ENCODE measurements at regions not wholly inside any gene's neighbourhood (a gene's known extent, or its start where the extent isn't known, plus 50 kb on each side); places are given as distances from the start of the nearest gene placed in this dataset.

DNA sequence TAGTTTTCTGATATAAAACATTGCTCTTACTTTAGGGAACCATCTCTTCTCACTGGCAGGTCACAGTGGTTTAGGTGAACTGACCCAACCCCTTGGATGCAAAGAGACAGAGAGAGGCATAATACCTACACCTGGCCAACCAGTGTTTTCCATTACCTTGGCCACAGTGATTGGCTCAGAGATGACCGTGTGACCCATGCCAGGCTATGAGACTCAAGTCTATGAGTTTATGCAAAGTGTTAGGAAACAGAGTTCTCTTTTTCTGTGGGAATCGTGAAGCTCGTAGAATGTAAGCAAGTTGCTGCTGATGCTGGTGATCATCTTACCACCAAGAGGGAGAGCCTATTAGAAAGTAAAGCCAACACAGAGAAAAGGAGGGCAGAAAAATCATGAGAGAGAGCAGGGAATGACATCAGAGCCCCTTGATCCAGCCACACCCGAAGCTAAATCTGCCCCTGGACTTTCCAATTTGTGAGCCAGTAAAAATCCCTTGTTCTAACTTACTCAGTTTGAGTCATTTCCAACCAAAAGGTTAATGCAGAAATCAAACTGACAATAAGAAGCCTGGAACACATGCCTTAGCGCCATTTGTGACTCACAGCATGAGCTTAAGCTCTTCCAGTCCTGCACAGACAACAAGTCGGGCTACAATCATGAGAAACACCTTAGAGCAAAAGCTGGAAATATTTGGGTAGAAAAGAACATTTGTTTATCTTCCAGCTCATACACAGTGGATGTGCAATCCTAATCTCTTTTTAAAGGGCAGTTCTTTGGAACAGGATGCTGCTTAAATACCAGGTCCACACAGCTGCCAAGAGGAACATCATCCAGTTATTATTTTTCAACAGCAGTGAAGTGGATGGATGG, 81.3 kb upstream of the KAZN start:
- ChIA-PET CTCF (no interaction called here), POLR2A (no interaction called here)
- Histone ChIP-seq H3K27ac (no peak overlapping the region), H3K4me2 (no peak overlapping the region), H3K4me3 (no peak overlapping the region), H3K9me3 (no peaks in the 10 kb centered on the region), H3K4me1 (no peaks in the 10 kb centered on the region)
- FAIRE-seq = no peak
- DNase-seq (ENCODE audit: low read depth in 1 of 2, low spot score in 1 of 2) = no peak
- 13% methylated on average over 6 of the region's 6 CpGs for WGBS (ENCODE audit: missing lambda C conversion rate)
- TF ChIP-seq, protein P1, sequence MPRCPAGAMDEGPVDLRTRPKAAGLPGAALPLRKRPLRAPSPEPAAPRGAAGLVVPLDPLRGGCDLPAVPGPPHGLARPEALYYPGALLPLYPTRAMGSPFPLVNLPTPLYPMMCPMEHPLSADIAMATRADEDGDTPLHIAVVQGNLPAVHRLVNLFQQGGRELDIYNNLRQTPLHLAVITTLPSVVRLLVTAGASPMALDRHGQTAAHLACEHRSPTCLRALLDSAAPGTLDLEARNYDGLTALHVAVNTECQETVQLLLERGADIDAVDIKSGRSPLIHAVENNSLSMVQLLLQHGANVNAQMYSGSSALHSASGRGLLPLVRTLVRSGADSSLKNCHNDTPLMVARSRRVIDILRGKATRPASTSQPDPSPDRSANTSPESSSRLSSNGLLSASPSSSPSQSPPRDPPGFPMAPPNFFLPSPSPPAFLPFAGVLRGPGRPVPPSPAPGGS (IDR thresholded peaks at IDR 0.05) = no peak
- TF ChIP-seq KDM5A (IDR thresholded peaks at IDR 0.05) = no peak
- TF ChIP-seq, protein P2, sequence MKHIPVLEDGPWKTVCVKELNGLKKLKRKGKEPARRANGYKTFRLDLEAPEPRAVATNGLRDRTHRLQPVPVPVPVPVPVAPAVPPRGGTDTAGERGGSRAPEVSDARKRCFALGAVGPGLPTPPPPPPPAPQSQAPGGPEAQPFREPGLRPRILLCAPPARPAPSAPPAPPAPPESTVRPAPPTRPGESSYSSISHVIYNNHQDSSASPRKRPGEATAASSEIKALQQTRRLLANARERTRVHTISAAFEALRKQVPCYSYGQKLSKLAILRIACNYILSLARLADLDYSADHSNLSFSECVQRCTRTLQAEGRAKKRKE (CRISPR knock-in tag; IDR thresholded peaks at IDR 0.05; ENCODE audit: low read depth) = no peak
- TF ChIP-seq CHD4 (IDR thresholded peaks at IDR 0.05; ENCODE audit: borderline replicate concordance) = no peak
- no peak for TF ChIP-seq MAFK (IDR thresholded peaks at IDR 0.05; ENCODE audit: partially characterized antibody)
- TF ChIP-seq SMC3 (IDR thresholded peaks at IDR 0.05) = no peak
- TF ChIP-seq NR3C1 (IDR thresholded peaks at IDR 0.05) = no peak
- no peak for TF ChIP-seq BHLHE40 (IDR thresholded peaks at IDR 0.05; ENCODE audit: low read depth, low read length)
- no peak for TF ChIP-seq RFX5 (IDR thresholded peaks at IDR 0.05)
- TF ChIP-seq, protein P3, sequence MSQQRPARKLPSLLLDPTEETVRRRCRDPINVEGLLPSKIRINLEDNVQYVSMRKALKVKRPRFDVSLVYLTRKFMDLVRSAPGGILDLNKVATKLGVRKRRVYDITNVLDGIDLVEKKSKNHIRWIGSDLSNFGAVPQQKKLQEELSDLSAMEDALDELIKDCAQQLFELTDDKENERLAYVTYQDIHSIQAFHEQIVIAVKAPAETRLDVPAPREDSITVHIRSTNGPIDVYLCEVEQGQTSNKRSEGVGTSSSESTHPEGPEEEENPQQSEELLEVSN (IDR thresholded peaks at IDR 0.05; ENCODE audit: borderline replicate concordance, low read depth) = no peak
- TF ChIP-seq, protein P4, sequence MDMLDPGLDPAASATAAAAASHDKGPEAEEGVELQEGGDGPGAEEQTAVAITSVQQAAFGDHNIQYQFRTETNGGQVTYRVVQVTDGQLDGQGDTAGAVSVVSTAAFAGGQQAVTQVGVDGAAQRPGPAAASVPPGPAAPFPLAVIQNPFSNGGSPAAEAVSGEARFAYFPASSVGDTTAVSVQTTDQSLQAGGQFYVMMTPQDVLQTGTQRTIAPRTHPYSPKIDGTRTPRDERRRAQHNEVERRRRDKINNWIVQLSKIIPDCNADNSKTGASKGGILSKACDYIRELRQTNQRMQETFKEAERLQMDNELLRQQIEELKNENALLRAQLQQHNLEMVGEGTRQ (IDR thresholded peaks at IDR 0.05) = no peak
- no peak for TF ChIP-seq RARB (CRISPR knock-in tag; IDR thresholded peaks at IDR 0.05)
- no peak for TF ChIP-seq TP53 (CRISPR knock-in tag; IDR thresholded peaks at IDR 0.05)
- no peak for TF ChIP-seq CHD2 (IDR thresholded peaks at IDR 0.05; ENCODE audit: low read length, partially characterized antibody)
- TF ChIP-seq ZNF302 (CRISPR knock-in tag; IDR thresholded peaks at IDR 0.05) = no peak
- no peak for ATAC-seq

DNA sequence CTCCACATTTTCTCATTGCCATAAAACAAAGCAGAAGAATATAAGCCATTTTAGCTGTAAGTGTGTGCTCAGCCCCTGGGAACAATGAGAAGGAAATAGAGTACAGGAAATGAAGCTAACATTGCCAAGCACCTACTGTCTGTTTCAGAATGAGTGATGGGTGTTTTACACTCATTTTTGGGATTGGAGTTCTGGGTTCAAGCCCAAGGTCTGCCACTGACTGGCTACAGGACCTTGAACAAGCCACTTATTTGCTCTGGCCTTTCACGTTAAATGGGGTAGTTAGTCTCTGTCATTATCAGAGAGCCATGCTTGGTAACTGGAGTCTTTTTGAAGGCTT, 80.7 kb upstream of the KAZN start:
- no peaks in the 10 kb centered on the region for H3K4me1 ChIP-seq
- ChIA-PET POLR2A (no interaction called here), CTCF (no interaction called here)
- H3K4me2 ChIP-seq = no peak overlapping the region
- FAIRE-seq (no peak), ATAC-seq (no peak), DNase-seq (ENCODE audit: low read depth in 1 of 2, low spot score in 1 of 2) (no peak)
- no peak overlapping the region for H3K4me3 ChIP-seq
- no peaks in the 10 kb centered on the region for H3K9me3 ChIP-seq
- H3K27ac ChIP-seq = no peak overlapping the region
- 26% methylated on average over 1 of the region's 1 CpG for WGBS (ENCODE audit: missing lambda C conversion rate)
- TF ChIP-seq HOXB13 (CRISPR knock-in tag; IDR thresholded peaks at IDR 0.05; ENCODE audit: low read depth) = no peak
- TF ChIP-seq, protein P5, sequence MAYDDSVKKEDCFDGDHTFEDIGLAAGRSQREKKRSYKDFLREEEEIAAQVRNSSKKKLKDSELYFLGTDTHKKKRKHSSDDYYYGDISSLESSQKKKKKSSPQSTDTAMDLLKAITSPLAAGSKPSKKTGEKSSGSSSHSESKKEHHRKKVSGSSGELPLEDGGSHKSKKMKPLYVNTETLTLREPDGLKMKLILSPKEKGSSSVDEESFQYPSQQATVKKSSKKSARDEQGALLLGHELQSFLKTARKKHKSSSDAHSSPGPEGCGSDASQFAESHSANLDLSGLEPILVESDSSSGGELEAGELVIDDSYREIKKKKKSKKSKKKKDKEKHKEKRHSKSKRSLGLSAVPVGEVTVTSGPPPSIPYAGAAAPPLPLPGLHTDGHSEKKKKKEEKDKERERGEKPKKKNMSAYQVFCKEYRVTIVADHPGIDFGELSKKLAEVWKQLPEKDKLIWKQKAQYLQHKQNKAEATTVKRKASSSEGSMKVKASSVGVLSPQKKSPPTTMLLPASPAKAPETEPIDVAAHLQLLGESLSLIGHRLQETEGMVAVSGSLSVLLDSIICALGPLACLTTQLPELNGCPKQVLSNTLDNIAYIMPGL (CRISPR knock-in tag; IDR thresholded peaks at IDR 0.05; ENCODE audit: borderline replicate concordance) = no peak
- TF ChIP-seq ESRRA (IDR thresholded peaks at IDR 0.05; ENCODE audit: borderline replicate concordance, low read length) = no peak
- TF ChIP-seq, protein P6, sequence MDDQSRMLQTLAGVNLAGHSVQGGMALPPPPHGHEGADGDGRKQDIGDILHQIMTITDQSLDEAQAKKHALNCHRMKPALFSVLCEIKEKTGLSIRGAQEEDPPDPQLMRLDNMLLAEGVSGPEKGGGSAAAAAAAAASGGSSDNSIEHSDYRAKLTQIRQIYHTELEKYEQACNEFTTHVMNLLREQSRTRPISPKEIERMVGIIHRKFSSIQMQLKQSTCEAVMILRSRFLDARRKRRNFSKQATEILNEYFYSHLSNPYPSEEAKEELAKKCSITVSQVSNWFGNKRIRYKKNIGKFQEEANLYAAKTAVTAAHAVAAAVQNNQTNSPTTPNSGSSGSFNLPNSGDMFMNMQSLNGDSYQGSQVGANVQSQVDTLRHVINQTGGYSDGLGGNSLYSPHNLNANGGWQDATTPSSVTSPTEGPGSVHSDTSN (IDR thresholded peaks at IDR 0.05) = no peak
- TF ChIP-seq FOSL2 (IDR thresholded peaks at IDR 0.05) = no peak
- no peak for TF ChIP-seq FOSL2 (CRISPR knock-in tag; IDR thresholded peaks at IDR 0.05)
- TF ChIP-seq ZNF302 (CRISPR knock-in tag; IDR thresholded peaks at IDR 0.05) = no peak
- TF ChIP-seq CHD4 (IDR thresholded peaks at IDR 0.05; ENCODE audit: borderline replicate concordance) = no peak
- TF ChIP-seq, protein P3 (IDR thresholded peaks at IDR 0.05; ENCODE audit: borderline replicate concordance, low read depth) = no peak
- no peak for TF ChIP-seq EHMT2 (IDR thresholded peaks at IDR 0.05; ENCODE audit: low read depth)
- no peak for TF ChIP-seq HEYL (CRISPR knock-in tag; IDR thresholded peaks at IDR 0.05)
- no peak for TF ChIP-seq MAFK (IDR thresholded peaks at IDR 0.05; ENCODE audit: partially characterized antibody)
- no peak for TF ChIP-seq SREBF2 (IDR thresholded peaks at IDR 0.05)
- no peak for TF ChIP-seq TP53 (CRISPR knock-in tag; IDR thresholded peaks at IDR 0.05)
- TF ChIP-seq, protein P7, sequence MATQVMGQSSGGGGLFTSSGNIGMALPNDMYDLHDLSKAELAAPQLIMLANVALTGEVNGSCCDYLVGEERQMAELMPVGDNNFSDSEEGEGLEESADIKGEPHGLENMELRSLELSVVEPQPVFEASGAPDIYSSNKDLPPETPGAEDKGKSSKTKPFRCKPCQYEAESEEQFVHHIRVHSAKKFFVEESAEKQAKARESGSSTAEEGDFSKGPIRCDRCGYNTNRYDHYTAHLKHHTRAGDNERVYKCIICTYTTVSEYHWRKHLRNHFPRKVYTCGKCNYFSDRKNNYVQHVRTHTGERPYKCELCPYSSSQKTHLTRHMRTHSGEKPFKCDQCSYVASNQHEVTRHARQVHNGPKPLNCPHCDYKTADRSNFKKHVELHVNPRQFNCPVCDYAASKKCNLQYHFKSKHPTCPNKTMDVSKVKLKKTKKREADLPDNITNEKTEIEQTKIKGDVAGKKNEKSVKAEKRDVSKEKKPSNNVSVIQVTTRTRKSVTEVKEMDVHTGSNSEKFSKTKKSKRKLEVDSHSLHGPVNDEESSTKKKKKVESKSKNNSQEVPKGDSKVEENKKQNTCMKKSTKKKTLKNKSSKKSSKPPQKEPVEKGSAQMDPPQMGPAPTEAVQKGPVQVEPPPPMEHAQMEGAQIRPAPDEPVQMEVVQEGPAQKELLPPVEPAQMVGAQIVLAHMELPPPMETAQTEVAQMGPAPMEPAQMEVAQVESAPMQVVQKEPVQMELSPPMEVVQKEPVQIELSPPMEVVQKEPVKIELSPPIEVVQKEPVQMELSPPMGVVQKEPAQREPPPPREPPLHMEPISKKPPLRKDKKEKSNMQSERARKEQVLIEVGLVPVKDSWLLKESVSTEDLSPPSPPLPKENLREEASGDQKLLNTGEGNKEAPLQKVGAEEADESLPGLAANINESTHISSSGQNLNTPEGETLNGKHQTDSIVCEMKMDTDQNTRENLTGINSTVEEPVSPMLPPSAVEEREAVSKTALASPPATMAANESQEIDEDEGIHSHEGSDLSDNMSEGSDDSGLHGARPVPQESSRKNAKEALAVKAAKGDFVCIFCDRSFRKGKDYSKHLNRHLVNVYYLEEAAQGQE (IDR thresholded peaks at IDR 0.05) = no peak
